NCI-H1436 treated with DMSO at 0.1 percent for 48 hours (cell line): ENCODE measurements at regions not wholly inside any gene's neighbourhood (a gene's known extent, or its start where the extent isn't known, plus 50 kb on each side); places are given as distances from the start of the nearest gene placed in this dataset.

ENCODE experiments used
- DNase-seq: peaks from one replicate; lab custom pipeline; 2025; lab: John Stamatoyannopoulos, UW

GRCh38 chr18:68466672-68467071, 248.2 kb downstream of the TMX3 start:
- no peak for DNase-seq

- no peak for DNase-seq
Measured at GRCh38 chr18:68462766-68463165, 252.1 kb downstream of the TMX3 start.

DNA sequence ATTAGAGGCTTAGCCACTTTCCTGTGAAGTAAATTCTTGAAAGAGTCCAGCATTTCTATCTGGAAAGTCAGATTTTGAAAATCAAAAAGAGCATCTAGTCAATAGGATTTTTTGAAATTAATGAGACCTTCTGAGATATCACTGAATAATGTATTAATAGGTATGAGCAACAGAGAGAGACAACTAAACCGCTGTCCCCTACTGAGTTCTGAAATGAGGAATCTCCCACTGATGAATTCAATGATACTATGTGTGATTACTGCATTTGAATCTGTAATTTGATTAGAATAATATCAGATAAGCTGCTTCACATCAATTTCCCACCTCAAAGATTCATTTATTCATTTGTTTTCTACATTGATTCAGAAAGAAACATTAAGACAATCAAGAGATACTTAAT, 252.8 kb downstream of the TMX3 start:
- DNase-seq, result no peak

DNA sequence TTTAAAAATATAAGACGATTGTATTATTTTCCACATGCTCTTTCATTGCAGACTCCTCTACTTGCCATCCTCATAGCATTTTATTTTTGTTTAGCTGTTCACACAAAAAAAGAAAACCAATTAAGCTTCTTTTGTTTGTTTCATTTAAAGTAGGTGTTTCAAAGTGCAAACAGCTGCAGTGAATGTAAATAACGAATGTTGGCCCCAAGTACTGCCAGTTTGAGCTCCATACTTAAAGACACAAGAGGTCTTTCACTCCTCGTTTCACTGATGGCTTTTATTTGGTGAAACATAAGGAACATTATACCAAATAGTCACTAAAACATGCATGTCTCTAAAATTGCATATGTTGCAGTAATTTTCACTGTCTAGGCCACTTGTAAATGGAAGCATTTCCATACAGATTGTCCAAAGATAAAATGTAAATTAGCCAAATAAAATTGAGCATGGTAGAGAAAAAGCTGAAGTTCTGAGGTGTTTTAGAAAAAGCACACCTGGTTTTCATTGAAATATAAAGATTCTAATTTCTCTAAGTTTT, 253.4 kb downstream of the TMX3 start:
- DNase-seq, result no peak

DNA sequence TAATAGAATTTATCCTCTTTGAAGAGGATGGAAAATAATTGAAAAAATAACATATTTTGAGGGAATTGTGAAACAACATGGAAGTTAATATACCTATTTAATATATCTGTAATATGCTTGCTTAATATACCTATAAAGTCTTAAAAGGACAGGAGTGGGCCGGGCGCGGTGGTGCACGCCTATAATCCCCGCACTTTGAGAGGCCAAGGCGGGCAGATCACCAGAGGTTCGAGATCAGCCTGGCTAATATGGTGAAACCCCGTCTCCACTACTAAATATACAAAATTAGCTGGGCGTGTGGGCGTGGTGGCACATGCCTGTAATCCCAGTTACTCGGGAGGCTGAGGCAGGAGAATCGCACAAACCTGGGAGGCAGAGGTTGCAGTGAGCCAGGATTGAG, 254.9 kb downstream of the TMX3 start:
- no peak for DNase-seq

DNA sequence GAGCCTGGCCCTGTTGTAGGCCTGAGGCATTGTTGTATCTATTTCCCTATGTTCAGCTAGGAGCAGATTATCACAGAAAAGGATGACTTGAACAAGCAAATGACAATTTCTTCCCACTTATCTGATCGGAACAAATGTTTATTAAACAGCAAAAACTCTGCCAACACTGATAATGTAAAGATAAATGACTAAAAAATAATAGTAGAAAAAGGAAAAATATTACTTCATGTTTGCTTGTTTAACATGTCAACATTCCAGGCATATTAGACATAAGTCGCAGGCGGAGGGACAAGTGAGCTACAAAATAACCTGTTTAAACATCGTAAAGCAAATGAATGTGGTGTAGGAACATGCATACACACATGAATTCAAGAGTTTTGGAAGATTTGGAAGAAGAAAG, 257.9 kb downstream of the TMX3 start:
- DNase-seq, result no peak

DNA sequence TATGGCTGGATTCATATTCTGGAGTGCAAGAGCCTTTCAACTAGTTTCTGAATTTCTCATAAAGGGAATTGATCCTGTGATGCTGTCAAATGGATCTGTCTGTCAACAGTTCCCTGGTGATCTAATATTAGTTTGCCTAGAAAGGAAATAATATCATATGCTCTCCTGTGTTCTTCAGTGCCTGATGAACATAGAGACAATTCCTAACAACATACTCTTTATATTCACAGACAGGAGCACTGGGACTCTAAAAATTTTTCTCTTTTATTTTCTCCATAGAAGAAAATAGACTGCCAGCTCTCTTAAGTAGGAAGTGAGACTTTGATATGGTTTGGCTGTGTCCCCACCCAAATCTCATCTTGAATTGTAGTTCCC, 259.7 kb downstream of the TMX3 start:
- no peak for DNase-seq

DNA sequence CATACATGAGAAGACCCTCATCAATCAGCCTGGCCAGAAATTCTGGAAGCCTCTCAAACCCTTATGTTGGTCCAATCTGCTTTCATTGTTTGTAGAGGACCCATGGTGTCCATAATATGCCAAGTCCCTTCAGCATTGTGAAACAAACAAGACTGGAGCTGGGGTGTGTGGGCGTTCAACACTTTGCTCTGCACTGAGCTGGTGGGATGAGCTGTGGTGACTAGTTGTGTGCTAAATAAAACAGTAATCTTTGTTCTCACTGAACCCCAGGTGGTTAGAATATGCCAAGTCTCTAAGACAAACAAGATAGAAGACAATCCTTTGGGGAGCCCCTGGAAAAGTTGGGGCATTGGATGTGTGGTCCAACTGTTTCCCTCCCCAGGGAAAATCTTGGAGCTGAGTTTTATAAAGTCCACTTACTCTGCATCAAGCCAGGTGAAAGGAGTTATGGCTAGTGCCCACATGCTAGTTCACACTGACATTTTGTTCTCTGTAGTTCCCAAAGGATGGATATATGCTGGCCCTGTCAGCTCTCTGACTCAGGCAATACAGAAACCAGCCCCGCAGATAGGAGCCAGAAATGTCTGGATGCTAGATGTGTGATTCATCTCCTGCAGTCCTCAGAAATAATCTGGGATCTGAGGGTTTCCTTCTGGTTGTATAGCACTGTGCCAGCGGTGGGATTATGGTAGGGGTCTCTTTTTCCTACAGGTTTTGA, 260.2 kb downstream of the TMX3 start:
- no peak for DNase-seq

DNA sequence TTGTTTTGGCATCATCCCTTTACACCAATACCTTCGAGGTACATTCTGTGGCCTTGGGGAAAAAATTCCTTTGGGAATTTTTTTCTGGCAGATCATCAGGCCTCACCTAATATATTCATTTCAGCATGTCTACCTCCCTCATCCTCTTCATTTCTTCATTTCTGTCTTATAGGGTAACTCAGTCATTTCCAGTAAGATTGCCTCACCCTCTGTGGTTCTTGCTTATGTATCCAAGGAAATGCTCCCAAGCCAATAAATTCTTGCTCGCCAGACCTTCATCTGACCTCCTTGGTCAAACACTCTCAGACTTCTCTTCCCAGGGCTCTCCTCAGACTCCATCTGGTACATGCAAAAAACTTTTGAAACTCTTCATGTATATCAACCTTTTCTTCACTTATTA, 265.6 kb downstream of the TMX3 start:
- DNase-seq, result no peak

DNA sequence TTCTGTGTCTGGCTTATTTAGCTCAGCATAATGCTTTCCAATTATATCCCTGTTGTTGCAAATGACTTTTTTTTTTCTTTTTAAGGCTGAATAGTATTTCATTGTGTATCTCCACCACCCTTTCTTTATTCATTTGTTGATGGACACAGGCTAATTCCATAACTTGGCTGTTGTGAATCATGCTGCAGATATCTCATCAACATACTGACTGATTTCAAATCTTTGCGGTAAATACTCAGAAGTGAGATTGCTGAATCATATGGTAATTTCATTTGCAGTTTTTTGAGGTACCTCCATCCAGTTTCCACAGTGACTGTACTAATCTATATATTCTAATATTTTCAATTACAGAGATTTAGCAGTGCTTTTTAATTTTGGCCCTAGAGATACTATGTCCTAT, 266.2 kb downstream of the TMX3 start:
- no peak for DNase-seq

DNA sequence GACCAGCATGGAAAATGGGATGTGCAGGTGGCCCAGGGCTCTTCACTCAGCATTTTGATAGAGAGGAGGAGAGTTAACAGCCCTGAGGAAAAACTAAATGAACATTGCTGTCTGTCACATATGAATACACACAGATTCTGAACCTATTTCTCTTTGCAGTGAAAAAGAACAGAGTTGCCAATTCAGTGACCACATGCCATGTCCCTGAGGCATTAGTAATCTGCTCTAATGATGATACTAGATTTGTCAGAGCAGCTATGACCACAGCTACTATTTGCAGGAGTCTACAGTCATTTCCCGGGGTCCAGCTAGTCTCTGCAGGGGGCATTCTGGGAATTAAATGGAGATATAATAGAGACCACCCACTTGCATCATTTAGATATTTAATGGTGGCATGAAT, 267.6 kb downstream of the TMX3 start:
- no peak for DNase-seq

DNA sequence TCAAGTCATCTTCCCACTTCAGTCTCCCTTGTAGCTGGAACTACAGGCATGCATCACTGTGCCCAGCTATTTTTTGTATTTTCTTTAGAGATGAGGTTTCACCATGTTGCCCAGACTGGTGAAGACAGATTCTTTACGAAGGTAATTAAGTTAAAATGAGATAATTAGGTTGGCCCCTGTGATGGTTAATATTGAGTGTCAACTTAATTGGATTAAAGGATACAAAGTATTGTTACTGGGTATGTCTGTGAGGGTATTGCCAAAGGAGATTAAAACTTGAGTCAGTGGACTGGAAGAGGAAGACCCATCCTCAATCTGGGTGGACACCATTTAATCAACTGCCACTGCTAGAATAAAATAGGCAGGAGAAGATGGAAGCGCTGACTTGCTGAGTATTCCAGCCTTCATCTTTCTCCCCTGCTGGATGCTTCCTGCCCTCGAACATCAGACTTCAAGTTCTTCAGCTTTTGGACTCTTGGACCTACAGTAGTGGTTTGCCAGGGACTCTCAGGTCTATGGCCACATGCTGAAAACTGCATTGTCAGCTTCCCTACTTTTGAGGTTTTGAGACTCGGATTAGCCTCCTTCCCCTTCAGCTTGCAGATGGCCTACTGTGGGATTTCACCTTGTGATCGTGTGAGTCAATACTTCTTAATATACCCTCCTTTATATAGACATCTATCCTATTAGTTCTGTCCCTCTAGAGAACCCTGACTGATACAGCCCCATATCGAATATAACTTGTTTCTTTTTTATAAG, 269.1 kb downstream of the TMX3 start:
- DNase-seq, result no peak

- no peak for DNase-seq
Measured at GRCh38 chr18:68445136-68445535, 269.8 kb downstream of the TMX3 start.

DNA sequence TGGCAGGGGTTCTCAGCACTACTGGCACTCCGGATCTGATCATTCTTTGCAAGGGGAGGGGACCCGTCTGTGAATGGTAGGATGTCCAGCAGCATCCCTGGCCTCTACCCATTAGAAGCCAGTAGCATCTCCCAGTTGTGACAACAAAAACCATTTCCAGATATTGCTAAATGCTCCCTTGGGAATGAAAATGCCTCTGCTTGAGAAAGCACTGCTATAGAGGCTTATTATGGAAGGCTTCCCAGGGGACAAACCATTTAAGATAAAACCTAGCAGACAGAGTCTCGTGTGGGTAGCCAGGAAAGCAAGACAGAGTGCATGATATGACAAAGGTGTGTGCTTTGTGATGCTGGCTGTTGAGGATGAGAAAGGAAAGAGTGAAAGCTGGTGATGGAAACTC, 273.7 kb downstream of the TMX3 start:
- DNase-seq, result no peak

DNA sequence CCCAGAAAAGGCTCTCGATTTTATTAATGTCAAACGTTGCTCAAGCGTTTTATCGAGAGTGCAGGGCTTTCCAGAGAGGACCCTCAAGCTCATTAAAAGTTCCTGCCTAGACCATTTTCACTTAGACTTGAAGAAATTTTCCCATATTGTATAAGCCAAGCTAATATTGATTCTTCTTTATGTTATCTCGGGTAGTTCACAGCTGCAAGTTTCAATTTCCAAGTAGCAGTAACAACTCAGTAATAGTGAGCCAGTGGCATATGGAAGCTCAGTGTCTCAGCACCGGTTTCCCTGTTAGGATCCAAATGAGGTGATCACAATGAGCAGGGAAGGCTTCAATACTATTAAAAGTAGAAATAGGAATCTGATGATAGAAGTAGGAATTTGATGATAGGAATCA, 274.5 kb downstream of the TMX3 start:
- DNase-seq, result no peak

DNA sequence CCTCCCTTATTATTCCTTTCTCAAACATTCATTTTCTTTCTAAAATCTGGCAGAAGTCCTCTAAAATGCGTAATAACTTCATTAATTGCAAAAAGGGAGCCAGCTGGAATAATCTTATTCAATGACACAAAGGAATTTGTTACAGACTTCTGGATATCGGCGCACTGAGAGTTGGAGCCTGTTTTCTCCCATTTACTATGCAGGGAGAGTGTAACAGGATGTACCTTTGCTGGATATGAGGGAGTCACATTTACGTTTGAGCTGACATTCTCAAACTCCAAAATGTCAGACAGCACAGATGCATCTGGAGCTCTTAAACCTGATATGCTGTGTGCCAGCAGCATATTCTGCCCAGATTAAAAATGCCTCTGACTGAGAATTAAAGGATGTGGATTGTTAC, 275.3 kb downstream of the TMX3 start:
- no peak for DNase-seq

GRCh38 chr18:68438983-68439382, 275.9 kb downstream of the TMX3 start:
- DNase-seq, result no peak

DNA sequence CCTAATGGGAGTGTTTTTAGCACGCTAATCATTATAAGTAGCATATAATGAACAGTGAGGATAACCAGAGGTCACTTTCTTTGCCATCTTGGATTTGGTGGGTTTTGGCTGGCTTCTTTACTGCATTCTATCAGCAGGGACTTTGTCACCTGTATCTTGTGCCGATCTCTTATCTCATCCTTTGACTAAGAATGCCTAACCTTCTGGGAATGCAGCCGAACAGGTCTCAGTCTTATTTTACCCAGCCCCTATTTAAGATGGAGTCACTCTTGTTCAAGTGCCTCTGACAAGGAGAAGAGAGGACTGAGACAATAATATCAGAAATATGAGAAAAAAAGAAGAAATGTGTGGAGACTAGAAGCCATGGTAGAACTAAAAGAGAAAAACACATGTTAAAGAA, 276.4 kb downstream of the TMX3 start:
- DNase-seq, result no peak

DNA sequence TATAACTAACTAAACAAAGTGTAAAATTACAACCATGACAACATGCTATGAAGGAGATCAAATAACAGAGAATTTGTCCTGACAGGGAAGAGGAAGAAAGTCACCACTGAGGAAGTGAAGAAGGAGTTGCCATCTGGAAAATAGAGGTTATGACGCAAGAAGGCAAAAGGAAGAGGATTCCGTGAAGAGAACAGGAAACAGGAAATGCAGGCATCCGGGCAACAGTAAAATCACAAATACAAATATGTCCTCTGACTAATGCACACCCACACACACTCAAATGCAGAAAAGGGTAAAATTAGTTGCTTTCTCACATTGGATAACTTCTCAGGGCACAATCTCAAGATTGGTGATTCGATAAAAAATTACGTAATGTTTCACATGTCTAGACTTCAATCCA, 278.4 kb downstream of the TMX3 start:
- no peak for DNase-seq

- DNase-seq, result no peak
Measured at GRCh38 chr18:68435581-68435980, 279.3 kb downstream of the TMX3 start.

DNA sequence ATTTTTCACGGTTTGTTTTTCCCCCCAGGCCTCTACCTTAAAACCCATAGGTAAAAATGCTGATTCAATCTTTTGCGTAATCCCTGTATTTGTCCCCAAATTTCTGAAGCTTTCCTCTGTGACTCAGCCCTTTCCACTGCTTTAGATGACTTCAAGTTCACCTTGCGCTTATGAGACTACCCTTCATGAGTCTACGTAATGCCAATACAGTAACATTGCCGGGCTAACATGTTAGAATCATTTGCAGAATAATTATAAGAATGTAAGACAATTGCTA, 283.0 kb downstream of the TMX3 start:
- DNase-seq, result no peak

- DNase-seq, result no peak
Measured at GRCh38 chr18:68431111-68431921, 283.6 kb downstream of the TMX3 start.

DNA sequence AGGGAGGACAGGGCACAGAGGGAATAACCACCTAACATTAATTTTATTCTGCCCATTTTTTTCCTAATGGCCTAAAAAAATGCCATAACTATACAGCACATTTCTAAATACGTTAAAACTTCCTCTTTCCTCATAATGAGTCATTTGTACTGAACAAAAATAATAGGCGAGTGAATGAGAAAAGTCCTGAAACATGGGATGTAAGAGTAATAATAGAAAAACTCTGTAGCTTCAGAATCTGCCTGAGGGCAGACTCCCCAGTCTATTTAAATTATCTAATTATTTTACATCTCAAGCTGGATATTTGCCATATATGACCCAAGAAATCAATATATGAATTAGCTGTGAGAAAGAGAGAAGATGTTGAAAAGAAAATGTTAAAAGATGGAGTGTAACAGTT, 285.1 kb downstream of the TMX3 start:
- no peak for DNase-seq
